ENCODE measurements at regions not wholly inside any gene's neighbourhood (a gene's known extent, or its start where the extent isn't known, plus 50 kb on each side); places are given as distances from the start of the nearest gene placed in this dataset.

DNA sequence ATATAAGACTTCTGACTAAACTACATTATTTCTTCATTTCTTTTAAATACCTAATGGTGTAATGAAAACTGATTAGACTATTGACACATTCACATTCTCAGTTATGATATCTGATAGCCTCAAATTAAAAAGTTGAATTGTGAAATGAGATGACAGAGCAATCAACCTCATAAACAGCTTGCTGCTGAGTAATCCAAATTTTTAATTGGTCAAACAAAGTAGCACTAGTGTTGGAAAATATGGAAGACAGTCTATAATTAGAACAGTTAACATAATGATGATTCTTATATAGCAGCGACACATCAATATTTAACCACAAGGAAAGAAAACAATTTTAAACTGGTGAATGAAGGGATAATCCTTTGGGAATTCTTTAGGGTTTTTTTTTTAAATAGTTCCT is 91.9 kb upstream of the LRP1B start:
- Histone ChIP-seq H3K4me3 (replicated peaks in 1 of 4; ENCODE audit: control extremely low read depth in 1 of 4, insufficient read depth in 1 of 4, low read depth in 3 of 4, low read length in 4 of 4) (no peak overlapping the region), H3K4me2 (ENCODE audit: extremely low read depth, insufficient read depth, low read length) (no peak overlapping the region), H3K9me3 (ENCODE audit: control insufficient read depth, insufficient read depth, low read depth, low read length) (no peaks in the 10 kb centered on the region), H3K36me3 (ENCODE audit: control insufficient read depth, insufficient read depth, low read length) (no peaks in the 10 kb centered on the region), H3K27ac (ENCODE audit: insufficient read depth, low read length) (no peak overlapping the region), H4K20me1 (ENCODE audit: control insufficient read depth, extremely low read depth, insufficient read depth, low read length) (no peaks in the 10 kb centered on the region), H3K4me1 (ENCODE audit: control insufficient read depth, extremely low read depth, insufficient read depth, low read length) (no peaks in the 10 kb centered on the region), H3K27me3 (ENCODE audit: control insufficient read depth, insufficient read depth, low read length) (no peaks in the 10 kb centered on the region), H3K79me2 (ENCODE audit: control insufficient read depth, insufficient read depth, low read length) (no peaks in the 10 kb centered on the region), H3K9ac (ENCODE audit: insufficient read depth, low read length) (no peak overlapping the region), H2AFZ (ENCODE audit: low read length) (no peak overlapping the region)
- DNase-seq (ENCODE audit: low read depth in 2 of 2) = no peak
- no peak for TF ChIP-seq EZH2 (IDR thresholded peaks at IDR 0.05; ENCODE audit: low read length, missing control alignments)
- TF ChIP-seq, protein P1, sequence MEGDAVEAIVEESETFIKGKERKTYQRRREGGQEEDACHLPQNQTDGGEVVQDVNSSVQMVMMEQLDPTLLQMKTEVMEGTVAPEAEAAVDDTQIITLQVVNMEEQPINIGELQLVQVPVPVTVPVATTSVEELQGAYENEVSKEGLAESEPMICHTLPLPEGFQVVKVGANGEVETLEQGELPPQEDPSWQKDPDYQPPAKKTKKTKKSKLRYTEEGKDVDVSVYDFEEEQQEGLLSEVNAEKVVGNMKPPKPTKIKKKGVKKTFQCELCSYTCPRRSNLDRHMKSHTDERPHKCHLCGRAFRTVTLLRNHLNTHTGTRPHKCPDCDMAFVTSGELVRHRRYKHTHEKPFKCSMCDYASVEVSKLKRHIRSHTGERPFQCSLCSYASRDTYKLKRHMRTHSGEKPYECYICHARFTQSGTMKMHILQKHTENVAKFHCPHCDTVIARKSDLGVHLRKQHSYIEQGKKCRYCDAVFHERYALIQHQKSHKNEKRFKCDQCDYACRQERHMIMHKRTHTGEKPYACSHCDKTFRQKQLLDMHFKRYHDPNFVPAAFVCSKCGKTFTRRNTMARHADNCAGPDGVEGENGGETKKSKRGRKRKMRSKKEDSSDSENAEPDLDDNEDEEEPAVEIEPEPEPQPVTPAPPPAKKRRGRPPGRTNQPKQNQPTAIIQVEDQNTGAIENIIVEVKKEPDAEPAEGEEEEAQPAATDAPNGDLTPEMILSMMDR (conservative IDR thresholded peaks at IDR 0.05 in 1 of 2, IDR thresholded peaks at IDR 0.05 in 1 of 2; ENCODE audit: low read depth in 1 of 2, low read length in 2 of 2) = no peak

DNA sequence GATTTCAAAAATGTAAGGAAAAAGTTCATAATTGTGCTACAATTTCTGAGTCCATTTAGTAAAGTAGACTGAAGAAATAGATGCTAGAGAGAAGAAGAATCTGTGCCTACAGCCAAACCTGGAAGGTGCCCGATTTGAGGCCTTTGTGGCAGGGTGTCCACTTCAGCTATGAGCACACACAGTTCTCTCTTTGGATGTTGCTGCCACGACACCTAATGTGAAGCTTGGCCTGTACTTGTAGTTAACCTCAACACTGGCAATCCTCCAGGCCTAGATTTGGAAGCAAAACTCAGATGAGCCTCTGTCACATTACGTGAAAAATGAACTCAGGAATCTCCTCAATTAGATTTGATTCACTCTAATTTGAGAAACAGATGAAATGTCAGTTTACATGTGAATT is 90.1 kb upstream of the LRP1B start:
- H3K9me3 ChIP-seq (ENCODE audit: control insufficient read depth, insufficient read depth, low read depth, low read length) = no peaks in the 10 kb centered on the region
- no peaks in the 10 kb centered on the region for H3K36me3 ChIP-seq (ENCODE audit: control insufficient read depth, insufficient read depth, low read length)
- no peak overlapping the region for H3K4me3 ChIP-seq (replicated peaks in 1 of 4; ENCODE audit: control extremely low read depth in 1 of 4, insufficient read depth in 1 of 4, low read depth in 3 of 4, low read length in 4 of 4)
- no peak overlapping the region for H2AFZ ChIP-seq (ENCODE audit: low read length)
- DNase-seq (ENCODE audit: low read depth in 2 of 2) = peak; percentile 4 to 45
- no peak overlapping the region for H3K9ac ChIP-seq (ENCODE audit: insufficient read depth, low read length)
- TF ChIP-seq, protein P1 (conservative IDR thresholded peaks at IDR 0.05 in 1 of 2, IDR thresholded peaks at IDR 0.05 in 1 of 2; ENCODE audit: low read depth in 1 of 2, low read length in 2 of 2) = no peak
- no peak for TF ChIP-seq EZH2 (IDR thresholded peaks at IDR 0.05; ENCODE audit: low read length, missing control alignments)
- H3K79me2 ChIP-seq (ENCODE audit: control insufficient read depth, insufficient read depth, low read length) = no peaks in the 10 kb centered on the region
- no peaks in the 10 kb centered on the region for H3K27me3 ChIP-seq (ENCODE audit: control insufficient read depth, insufficient read depth, low read length)
- no peaks in the 10 kb centered on the region for H4K20me1 ChIP-seq (ENCODE audit: control insufficient read depth, extremely low read depth, insufficient read depth, low read length)
- no peak overlapping the region for H3K4me2 ChIP-seq (ENCODE audit: extremely low read depth, insufficient read depth, low read length)
- no peaks in the 10 kb centered on the region for H3K4me1 ChIP-seq (ENCODE audit: control insufficient read depth, extremely low read depth, insufficient read depth, low read length)
- H3K27ac ChIP-seq (ENCODE audit: insufficient read depth, low read length) = no peak overlapping the region

GRCh38 chr2:142220239-142220638 is 89.4 kb upstream of the LRP1B start:
- TF ChIP-seq, protein P1 (conservative IDR thresholded peaks at IDR 0.05 in 1 of 2, IDR thresholded peaks at IDR 0.05 in 1 of 2; ENCODE audit: low read depth in 1 of 2, low read length in 2 of 2) = no peak
- TF ChIP-seq EZH2 (IDR thresholded peaks at IDR 0.05; ENCODE audit: low read length, missing control alignments) = no peak
- Histone ChIP-seq H3K27me3 (ENCODE audit: control insufficient read depth, insufficient read depth, low read length) (no peaks in the 10 kb centered on the region), H3K27ac (ENCODE audit: insufficient read depth, low read length) (no peak overlapping the region), H3K4me2 (ENCODE audit: extremely low read depth, insufficient read depth, low read length) (no peak overlapping the region), H2AFZ (ENCODE audit: low read length) (no peak overlapping the region), H3K9me3 (ENCODE audit: control insufficient read depth, insufficient read depth, low read depth, low read length) (no peaks in the 10 kb centered on the region), H3K79me2 (ENCODE audit: control insufficient read depth, insufficient read depth, low read length) (no peaks in the 10 kb centered on the region), H3K9ac (ENCODE audit: insufficient read depth, low read length) (no peak overlapping the region), H3K36me3 (ENCODE audit: control insufficient read depth, insufficient read depth, low read length) (no peaks in the 10 kb centered on the region), H3K4me1 (ENCODE audit: control insufficient read depth, extremely low read depth, insufficient read depth, low read length) (no peaks in the 10 kb centered on the region), H3K4me3 (replicated peaks in 1 of 4; ENCODE audit: control extremely low read depth in 1 of 4, insufficient read depth in 1 of 4, low read depth in 3 of 4, low read length in 4 of 4) (no peak overlapping the region), H4K20me1 (ENCODE audit: control insufficient read depth, extremely low read depth, insufficient read depth, low read length) (no peaks in the 10 kb centered on the region)
- no peak for DNase-seq (ENCODE audit: low read depth in 2 of 2)
